Hepatic stellate cell (primary cell): ENCODE measurements at regions not wholly inside any gene's neighbourhood (a gene's known extent, or its start where the extent isn't known, plus 50 kb on each side); places are given as distances from the start of the nearest gene placed in this dataset.

Experiments used
- DNase-seq: peaks from one replicate; pipeline ENCODE4 v3.0.0; 2011; ENCODE audit warnings: low spot score

GRCh38 chr3:189049458-189050236 lies 122.1 kb upstream of the TPRG1 start:
- no peak for DNase-seq

GRCh38 chr3:189053322-189053721 lies 118.4 kb upstream of the TPRG1 start:
- DNase-seq = no peak

- no peak for DNase-seq
Observed at GRCh38 chr3:189056646-189057335, 115.0 kb upstream of the TPRG1 start.

GRCh38 chr3:189057369-189057768 lies 114.4 kb upstream of the TPRG1 start:
- no peak for DNase-seq

GRCh38 chr3:189058071-189058470 lies 113.7 kb upstream of the TPRG1 start:
- DNase-seq = no peak

GRCh38 chr3:189070965-189071364 lies 100.8 kb upstream of the TPRG1 start:
- no peak for DNase-seq

GRCh38 chr3:189071446-189071845 lies 100.3 kb upstream of the TPRG1 start:
- no peak for DNase-seq

- no peak for DNase-seq
Observed at GRCh38 chr3:189076449-189076848, 95.3 kb upstream of the TPRG1 start.

- DNase-seq = no peak
Observed at GRCh38 chr3:189080745-189081144, 91.0 kb upstream of the TPRG1 start.

- no peak for DNase-seq
Observed at GRCh38 chr3:189082666-189083427, 88.9 kb upstream of the TPRG1 start.

- DNase-seq = no peak
Observed at GRCh38 chr3:189084620-189085019, 87.2 kb upstream of the TPRG1 start.

- no peak for DNase-seq
Observed at GRCh38 chr3:189092547-189092946, 79.2 kb upstream of the TPRG1 start.

- no peak for DNase-seq
Observed at GRCh38 chr3:189094539-189094938, 77.2 kb upstream of the TPRG1 start.

GRCh38 chr3:189096092-189096491 lies 75.7 kb upstream of the TPRG1 start:
- DNase-seq = no peak

GRCh38 chr3:189099031-189099471 lies 72.7 kb upstream of the TPRG1 start:
- DNase-seq = no peak

- DNase-seq = no peak
Observed at GRCh38 chr3:189099505-189100290, 72.1 kb upstream of the TPRG1 start.

GRCh38 chr3:189100866-189101265 lies 70.9 kb upstream of the TPRG1 start:
- no peak for DNase-seq

- no peak for DNase-seq
Observed at GRCh38 chr3:189101594-189101993, 70.2 kb upstream of the TPRG1 start.

- DNase-seq = no peak
Observed at GRCh38 chr3:189103208-189103607, 68.6 kb upstream of the TPRG1 start.

- DNase-seq = no peak
Observed at GRCh38 chr3:189108067-189108466, 63.7 kb upstream of the TPRG1 start.

GRCh38 chr3:189108735-189109134 lies 63.0 kb upstream of the TPRG1 start:
- no peak for DNase-seq

- DNase-seq = no peak
Observed at GRCh38 chr3:189109145-189109544, 62.6 kb upstream of the TPRG1 start.
